ENCODE measurements at regions not wholly inside any gene's neighbourhood (a gene's known extent, or its start where the extent isn't known, plus 50 kb on each side); places are given as distances from the start of the nearest gene placed in this dataset.

- DNase-seq (ENCODE audit: low read depth in 1 of 2, low spot score in 2 of 2): no peak
- H4K91ac ChIP-seq (replicated peaks; ENCODE audit: insufficient read length, low read length): no peak overlapping the region
- no peak overlapping the region for H3K27ac ChIP-seq (ENCODE audit: low read depth, low read length)
- no peaks in the 10 kb centered on the region; the same call in 1 of the 2 replicates for H3K23me2 ChIP-seq (ENCODE audit: low read depth, low read length)
- H3K9ac ChIP-seq (replicated peaks in 1 of 4; ENCODE audit: extremely low read depth in 1 of 4, low read depth in 3 of 4, low read length in 3 of 4): no peak overlapping the region
- H3K23ac ChIP-seq (ENCODE audit: insufficient read length): no peak overlapping the region
- no peak overlapping the region for H2AFZ ChIP-seq (ENCODE audit: low read length)
- CTCF ChIA-PET (ENCODE audit: partially characterized antibody): no interaction called here
- POLR2A ChIA-PET (ENCODE audit: partially characterized antibody): no interaction called here
- H3K14ac ChIP-seq (ENCODE audit: insufficient read length): no peak overlapping the region
- H4K8ac ChIP-seq (ENCODE audit: extremely low read depth, insufficient read depth, low read length): no peak overlapping the region
- H2BK15ac ChIP-seq (ENCODE audit: low read length): no peak overlapping the region
- no peaks in the 10 kb centered on the region for H3K79me1 ChIP-seq (ENCODE audit: low read depth, low read length)
- no peaks in the 10 kb centered on the region for H3K27me3 ChIP-seq (replicated peaks in 1 of 4; ENCODE audit: control insufficient read depth in 3 of 4, extremely low read depth in 1 of 4, insufficient read depth in 3 of 4, low read length in 3 of 4)
- 88% methylated on average over 2 of the region's 2 CpGs; no CpG with 5 or more reads in 1 of the 2 experiments for WGBS, 2 experiments (ENCODE audit: extremely low coverage in 1 of 2, insufficient coverage in 1 of 2, insufficient read length in 1 of 2, insufficient replicate concordance in 2 of 2, low coverage in 1 of 2, low lambda C conversion rate in 2 of 2, missing lambda C conversion rate in 1 of 2)
- H3K4me3 ChIP-seq (ENCODE audit: extremely low read depth in 1 of 4, insufficient read depth in 2 of 4, low read depth in 3 of 4, low read length in 4 of 4): no peak overlapping the region
- no peaks in the 10 kb centered on the region; a peak in 1 of 4 replicates for H3K9me3 ChIP-seq (ENCODE audit: insufficient read depth in 2 of 2, low read depth in 1 of 2, low read length in 1 of 2)
- H2BK5ac ChIP-seq (ENCODE audit: low read depth, low read length): no peak overlapping the region
- H4K20me1 ChIP-seq (replicated peaks in 1 of 2; ENCODE audit: control insufficient read depth in 1 of 2, insufficient read depth in 2 of 2, low read length in 2 of 2): no peaks in the 10 kb centered on the region
- H2BK12ac ChIP-seq (ENCODE audit: low read depth, low read length): no peak overlapping the region
- H3K79me2 ChIP-seq (ENCODE audit: control insufficient read depth in 1 of 2, insufficient read depth in 2 of 2, low read length in 2 of 2): no peaks in the 10 kb centered on the region
- H2AK5ac ChIP-seq (ENCODE audit: low read depth, low read length): no peak overlapping the region
- no peak overlapping the region for H3K4me2 ChIP-seq (ENCODE audit: insufficient read depth in 1 of 2, low read depth in 2 of 2, low read length in 2 of 2)
- no peak overlapping the region for H3K18ac ChIP-seq (ENCODE audit: extremely low read depth, low read length)
- peaks cover 0 to 3% (median 0%) of the 10 kb centered on the region in 4 experiments; a peak in 1 of 7 replicates for H3K4me1 ChIP-seq (replicated peaks in 1 of 4; ENCODE audit: control insufficient read depth in 3 of 4, insufficient read depth in 4 of 4, low read length in 3 of 4)
- no peak overlapping the region for H3K4ac ChIP-seq (replicated peaks; ENCODE audit: insufficient read length, low read depth, low read length)
- H2BK20ac ChIP-seq (ENCODE audit: low read length): no peak overlapping the region
- H4K5ac ChIP-seq (ENCODE audit: insufficient read length, low read depth, low read length): no peak overlapping the region
- no peak overlapping the region for H2BK120ac ChIP-seq (replicated peaks; ENCODE audit: low read depth, low read length)
- H3K36me3 ChIP-seq (ENCODE audit: control insufficient read depth in 2 of 4, insufficient read depth in 4 of 4, low read length in 3 of 4): no peaks in the 10 kb centered on the region
- FAIRE-seq: no peak
- no peak overlapping the region for H3K56ac ChIP-seq (replicated peaks; ENCODE audit: insufficient read length, low read depth, low read length)
- TF ChIP-seq MAFK (IDR thresholded peaks at IDR 0.05; ENCODE audit: low read depth, low read length): no peak
- TF ChIP-seq SP1 (IDR thresholded peaks at IDR 0.05; ENCODE audit: low read depth, low read length): no peak
- TF ChIP-seq JUN (IDR thresholded peaks at IDR 0.05; ENCODE audit: low read depth, low read length): no peak
- no peak for TF ChIP-seq SRF (IDR thresholded peaks at IDR 0.05; ENCODE audit: low read depth, low read length)
- no peak for TF ChIP-seq GABPA (IDR thresholded peaks at IDR 0.05; ENCODE audit: borderline replicate concordance, insufficient read depth, low read length)
- no peak for TF ChIP-seq SP2 (IDR thresholded peaks at IDR 0.05; ENCODE audit: low read length)
- TF ChIP-seq, protein P1, sequence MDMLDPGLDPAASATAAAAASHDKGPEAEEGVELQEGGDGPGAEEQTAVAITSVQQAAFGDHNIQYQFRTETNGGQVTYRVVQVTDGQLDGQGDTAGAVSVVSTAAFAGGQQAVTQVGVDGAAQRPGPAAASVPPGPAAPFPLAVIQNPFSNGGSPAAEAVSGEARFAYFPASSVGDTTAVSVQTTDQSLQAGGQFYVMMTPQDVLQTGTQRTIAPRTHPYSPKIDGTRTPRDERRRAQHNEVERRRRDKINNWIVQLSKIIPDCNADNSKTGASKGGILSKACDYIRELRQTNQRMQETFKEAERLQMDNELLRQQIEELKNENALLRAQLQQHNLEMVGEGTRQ (IDR thresholded peaks at IDR 0.05; ENCODE audit: low read length): no peak
- no peak for TF ChIP-seq CEBPB (IDR thresholded peaks at IDR 0.05; ENCODE audit: low read depth, low read length)
- TF ChIP-seq CHD2 (IDR thresholded peaks at IDR 0.05; ENCODE audit: low read length): no peak
- TF ChIP-seq BACH1 (IDR thresholded peaks at IDR 0.05; ENCODE audit: low read length): no peak
- TF ChIP-seq SIRT6 (IDR thresholded peaks at IDR 0.05; ENCODE audit: low read length): no peak
- TF ChIP-seq YY1 (IDR thresholded peaks at IDR 0.05; ENCODE audit: low read depth, low read length): no peak
- no peak for TF ChIP-seq TBP (IDR thresholded peaks at IDR 0.05; ENCODE audit: low read depth, low read length)
- TF ChIP-seq RFX5 (IDR thresholded peaks at IDR 0.05; ENCODE audit: borderline replicate concordance, low read depth, low read length): no peak
- no peak for TF ChIP-seq POU5F1 (IDR thresholded peaks at IDR 0.05; ENCODE audit: low read depth, low read length)
Observed at GRCh38 chr5:96222129-96222528, 210.9 kb downstream of the PCSK1 start.

All from H1 (cell line).